Neural cell (in vitro differentiated cells): ENCODE measurements at regions not wholly inside any gene's neighbourhood (a gene's known extent, or its start where the extent isn't known, plus 50 kb on each side); places are given as distances from the start of the nearest gene placed in this dataset.

Source experiments
- H2AFZ ChIP-seq: fragments of 200-600, 300-800 bp; sonication (generic), shearing (Covaris generic); 2 replicates; pipeline ENCODE4 v1.6.0; 2014; ENCODE audit warnings: low read depth, mild to moderate bottlenecking, antibody characterized with exemption, low read length, moderate library complexity
- H3F3A ChIP-seq: fragments of 200-600 bp; shearing (Covaris generic); 2 replicates; pipeline ENCODE4 v1.6.1; 2016; ENCODE audit warnings: mild to moderate bottlenecking, moderate library complexity, mixed read lengths, antibody characterized with exemption, low read length; ENCODE audit not compliant: insufficient read depth, poor library complexity, severe bottlenecking
- H3K27ac ChIP-seq: fragments of 200-600, 300-800 bp; sonication (generic), shearing (Covaris generic); 2 replicates; pipeline ENCODE4 v1.5.1; 2014; ENCODE audit warnings: mild to moderate bottlenecking, low read length, moderate library complexity
- H3K27me3 ChIP-seq: fragments of 300-800, 200-600 bp; sonication (generic), shearing (Covaris generic); 2 replicates; pipeline ENCODE4 v1.6.0; 2014; ENCODE audit warnings: mild to moderate bottlenecking, low read depth, low read length, moderate library complexity; ENCODE audit not compliant: insufficient read depth
- H3K36me3 ChIP-seq: fragments of 300-800, 200-600 bp; sonication (generic), shearing (Covaris generic); 2 replicates; pipeline ENCODE4 v1.5.1; 2014; ENCODE audit warnings: mild to moderate bottlenecking, antibody characterized with exemption, low read length, moderate library complexity; ENCODE audit not compliant: insufficient read depth
- H3K4me2 ChIP-seq: fragments of 300-800, 200-600 bp; sonication (generic), shearing (Covaris generic); 2 replicates; pipeline ENCODE4 v1.6.0; 2014; ENCODE audit warnings: mild to moderate bottlenecking, low read length
- H3K4me3 ChIP-seq: fragments of 300-800, 200-600 bp; sonication (generic), shearing (Covaris generic); 2 replicates; pipeline ENCODE4 v1.5.1; 2014; ENCODE audit warnings: mild to moderate bottlenecking, low read length, moderate library complexity
- H3K79me2 ChIP-seq: fragments of 200-600 bp; shearing (Covaris generic); replicated peaks from 2 replicates; pipeline ENCODE4 v1.6.0; 2014; ENCODE audit warnings: mild to moderate bottlenecking, low read length, moderate library complexity; ENCODE audit not compliant: insufficient read depth
- H3K9ac ChIP-seq: fragments of 300-800, 200-600 bp; sonication (generic), shearing (Covaris generic); 2 replicates; pipeline ENCODE4 v1.6.1; 2016; ENCODE audit warnings: mild to moderate bottlenecking, low read length, mixed read lengths
- H3K9me2 ChIP-seq: fragments of 200-600 bp; shearing (Covaris generic); 2 replicates; pipeline ENCODE4 v1.6.1; 2016; ENCODE audit warnings: mild to moderate bottlenecking, low read length, mixed read lengths; ENCODE audit not compliant: insufficient read depth
- H3K9me3 ChIP-seq: fragments of 200-600, 300-800 bp; sonication (generic), shearing (Covaris generic); 2 replicates; pipeline ENCODE4 v1.6.1; 2016; ENCODE audit warnings: mild to moderate bottlenecking, mixed run types, low read length, moderate library complexity, mixed read lengths
- H4K20me1 ChIP-seq: fragments of 200-600 bp; shearing (Covaris generic); 2 replicates; pipeline ENCODE4 v1.6.1; 2016; ENCODE audit warnings: mild to moderate bottlenecking, mixed run types; ENCODE audit not compliant: insufficient read depth
- CTCF ChIP-seq: fragments of 450-650 bp; IDR thresholded peaks from 2 replicates; pipeline ENCODE4 v1.5.1; 2014; ENCODE audit warnings: antibody characterized with exemption, mild to moderate bottlenecking, moderate library complexity; ENCODE audit not compliant: poor library complexity, severe bottlenecking
- EP300 ChIP-seq: fragments of 450-650 bp; conservative IDR thresholded peaks from 2 replicates; pipeline ENCODE4 v1.6.1; 2014; ENCODE audit warnings: antibody characterized with exemption, mild to moderate bottlenecking, moderate library complexity; ENCODE audit not compliant: poor library complexity, severe bottlenecking
- MXI1 ChIP-seq: fragments of 450-650 bp; conservative IDR thresholded peaks from 2 replicates; pipeline ENCODE4 v1.6.1; 2014; ENCODE audit warnings: antibody characterized with exemption, mild to moderate bottlenecking; ENCODE audit not compliant: poor library complexity, severe bottlenecking
- POLR2AphosphoS5 ChIP-seq: IDR thresholded peaks from 2 replicates; pipeline ENCODE4 v1.6.1; 2012
- RAD21 ChIP-seq: fragments of 450-650 bp; conservative IDR thresholded peaks from 2 replicates; pipeline ENCODE4 v1.6.1; 2014; ENCODE audit warnings: antibody characterized with exemption, mild to moderate bottlenecking, moderate library complexity
- SMC3 ChIP-seq: fragments of 450-650 bp; conservative IDR thresholded peaks from 2 replicates; pipeline ENCODE4 v1.6.1; 2014; ENCODE audit warnings: antibody characterized with exemption, mild to moderate bottlenecking, moderate library complexity; ENCODE audit not compliant: poor library complexity
- TAF1 ChIP-seq: IDR thresholded peaks from 2 replicates; pipeline ENCODE4 v1.6.1; 2012; ENCODE audit warnings: low read depth
- TF ChIP-seq, protein P1 (sequence below): IDR thresholded peaks from 2 replicates; pipeline ENCODE4 v1.6.1; 2012; ENCODE audit warnings: borderline replicate concordance

- no peaks in the 10 kb centered on the region for H4K20me1 ChIP-seq
- H3K9ac ChIP-seq, result no peak overlapping the region
- no peaks in the 10 kb centered on the region for H3K36me3 ChIP-seq
- H3K27ac ChIP-seq, result no peak overlapping the region
- no peaks in the 10 kb centered on the region for H3K9me2 ChIP-seq
- H3K4me3 ChIP-seq, result no peak overlapping the region
- no peak overlapping the region for H2AFZ ChIP-seq
- TF ChIP-seq TAF1 (no peak), POLR2AphosphoS5 (no peak)
- no peak overlapping the region for H3K4me2 ChIP-seq
- no peaks in the 10 kb centered on the region for H3K9me3 ChIP-seq
- H3F3A ChIP-seq, result no peaks in the 10 kb centered on the region
- no peaks in the 10 kb centered on the region for H3K27me3 ChIP-seq
- no peaks in the 10 kb centered on the region for H3K79me2 ChIP-seq
These were observed 51.3 kb upstream of the SLC1A4 start for GRCh38 chr2:64937687-64938491.

GRCh38 chr2:64938607-64939285, 50.5 kb upstream of the SLC1A4 start:
- H3K9ac ChIP-seq, result no peak overlapping the region
- no peak overlapping the region for H2AFZ ChIP-seq
- no peak overlapping the region for H3K4me2 ChIP-seq
- H4K20me1 ChIP-seq, result no peaks in the 10 kb centered on the region
- TF ChIP-seq CTCF (no peak), RAD21 (no peak), EP300 (no peak)
- TF ChIP-seq, protein P1, sequence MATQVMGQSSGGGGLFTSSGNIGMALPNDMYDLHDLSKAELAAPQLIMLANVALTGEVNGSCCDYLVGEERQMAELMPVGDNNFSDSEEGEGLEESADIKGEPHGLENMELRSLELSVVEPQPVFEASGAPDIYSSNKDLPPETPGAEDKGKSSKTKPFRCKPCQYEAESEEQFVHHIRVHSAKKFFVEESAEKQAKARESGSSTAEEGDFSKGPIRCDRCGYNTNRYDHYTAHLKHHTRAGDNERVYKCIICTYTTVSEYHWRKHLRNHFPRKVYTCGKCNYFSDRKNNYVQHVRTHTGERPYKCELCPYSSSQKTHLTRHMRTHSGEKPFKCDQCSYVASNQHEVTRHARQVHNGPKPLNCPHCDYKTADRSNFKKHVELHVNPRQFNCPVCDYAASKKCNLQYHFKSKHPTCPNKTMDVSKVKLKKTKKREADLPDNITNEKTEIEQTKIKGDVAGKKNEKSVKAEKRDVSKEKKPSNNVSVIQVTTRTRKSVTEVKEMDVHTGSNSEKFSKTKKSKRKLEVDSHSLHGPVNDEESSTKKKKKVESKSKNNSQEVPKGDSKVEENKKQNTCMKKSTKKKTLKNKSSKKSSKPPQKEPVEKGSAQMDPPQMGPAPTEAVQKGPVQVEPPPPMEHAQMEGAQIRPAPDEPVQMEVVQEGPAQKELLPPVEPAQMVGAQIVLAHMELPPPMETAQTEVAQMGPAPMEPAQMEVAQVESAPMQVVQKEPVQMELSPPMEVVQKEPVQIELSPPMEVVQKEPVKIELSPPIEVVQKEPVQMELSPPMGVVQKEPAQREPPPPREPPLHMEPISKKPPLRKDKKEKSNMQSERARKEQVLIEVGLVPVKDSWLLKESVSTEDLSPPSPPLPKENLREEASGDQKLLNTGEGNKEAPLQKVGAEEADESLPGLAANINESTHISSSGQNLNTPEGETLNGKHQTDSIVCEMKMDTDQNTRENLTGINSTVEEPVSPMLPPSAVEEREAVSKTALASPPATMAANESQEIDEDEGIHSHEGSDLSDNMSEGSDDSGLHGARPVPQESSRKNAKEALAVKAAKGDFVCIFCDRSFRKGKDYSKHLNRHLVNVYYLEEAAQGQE, result no peak
- H3K79me2 ChIP-seq, result no peaks in the 10 kb centered on the region
- no peaks in the 10 kb centered on the region for H3K36me3 ChIP-seq
- H3K9me3 ChIP-seq, result no peaks in the 10 kb centered on the region
- H3K9me2 ChIP-seq, result no peaks in the 10 kb centered on the region
- H3K27me3 ChIP-seq, result no peaks in the 10 kb centered on the region
- H3K4me3 ChIP-seq, result no peak overlapping the region
- no peak overlapping the region for H3K27ac ChIP-seq
- H3F3A ChIP-seq, result no peaks in the 10 kb centered on the region

DNA sequence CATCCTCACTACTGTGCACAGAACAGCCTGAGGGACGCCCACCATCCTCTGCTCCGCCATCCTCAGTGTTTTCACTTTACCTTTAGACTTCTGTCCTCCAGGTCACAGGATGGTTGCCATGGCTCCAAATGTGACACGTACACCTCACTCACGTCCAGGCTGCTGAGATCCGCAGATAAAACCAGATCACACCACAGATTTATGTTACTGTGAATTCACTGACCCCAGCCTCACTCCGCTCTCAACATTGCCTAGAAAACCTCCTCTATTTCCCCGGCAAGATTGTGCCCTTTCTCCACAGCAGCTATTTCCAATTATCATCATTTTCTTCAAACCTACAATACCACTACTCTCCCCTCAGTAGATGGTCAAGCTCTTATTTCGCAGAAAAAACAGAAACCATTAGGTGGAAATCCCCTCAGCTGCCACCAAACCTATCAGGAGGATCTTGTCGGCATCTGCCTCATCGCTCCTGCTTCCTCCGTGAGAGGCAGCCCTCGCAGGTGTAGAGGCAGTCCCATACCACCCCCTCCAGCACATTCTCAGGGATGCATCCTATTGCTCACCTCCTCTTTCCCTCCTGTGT, 49.8 kb upstream of the SLC1A4 start:
- no peaks in the 10 kb centered on the region for H3K79me2 ChIP-seq
- H3K27ac ChIP-seq, result no peak overlapping the region
- H2AFZ ChIP-seq, result no peak overlapping the region
- no peaks in the 10 kb centered on the region for H4K20me1 ChIP-seq
- H3K9me3 ChIP-seq, result no peaks in the 10 kb centered on the region
- H3F3A ChIP-seq, result no peaks in the 10 kb centered on the region
- no peaks in the 10 kb centered on the region for H3K27me3 ChIP-seq
- no peaks in the 10 kb centered on the region for H3K36me3 ChIP-seq
- no peaks in the 10 kb centered on the region for H3K9me2 ChIP-seq
- H3K4me3 ChIP-seq, result no peak overlapping the region
- H3K9ac ChIP-seq, result no peak overlapping the region
- H3K4me2 ChIP-seq, result no peak overlapping the region
- no peak for TF ChIP-seq RAD21
- TF ChIP-seq, protein P1, result no peak
- TF ChIP-seq POLR2AphosphoS5, result no peak
- no peak for TF ChIP-seq TAF1
- TF ChIP-seq SMC3, result no peak
- TF ChIP-seq CTCF, result no peak
- TF ChIP-seq EP300, result no peak
- TF ChIP-seq MXI1, result no peak
